ENCODE measurements at regions not wholly inside any gene's neighbourhood (a gene's known extent, or its start where the extent isn't known, plus 50 kb on each side); places are given as distances from the start of the nearest gene placed in this dataset.

DNA sequence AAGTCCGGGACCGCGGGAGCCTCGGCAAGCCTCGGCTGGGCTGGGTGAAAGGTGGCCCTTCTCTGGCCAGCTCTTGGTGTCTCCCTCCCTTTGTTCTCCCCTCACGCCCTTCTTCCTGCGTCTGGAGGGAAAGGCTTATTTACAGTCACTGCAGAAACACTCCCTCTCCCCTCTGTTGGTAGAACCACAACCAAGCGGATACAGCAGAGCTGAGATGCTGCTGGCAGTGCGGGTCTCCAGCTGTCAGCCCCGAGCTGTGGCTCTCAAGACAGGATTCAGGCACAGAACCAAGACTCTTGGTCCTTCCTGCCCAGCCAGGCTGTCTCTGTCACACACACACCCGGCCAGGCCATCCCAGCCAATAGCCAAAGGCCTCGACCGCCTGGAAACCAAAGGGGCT is 133.3 kb downstream of the ENGASE start:
- TF ChIP-seq CTCF (IDR thresholded peaks at IDR 0.05) (no peak), POLR2A (IDR thresholded peaks at IDR 0.05) (no peak)

Measured in uterus (tissue), 2 donors.